IMR-90 (cell line): ENCODE measurements at regions not wholly inside any gene's neighbourhood (a gene's known extent, or its start where the extent isn't known, plus 50 kb on each side); places are given as distances from the start of the nearest gene placed in this dataset.

Experiments
- ATAC-seq: fragments of 200-7000 bp; cut with Tn5 transposase; 2 replicates; pipeline ENCODE4 v1.9.1; 2020; ENCODE audit warnings: low read depth, mild to moderate bottlenecking, moderate library complexity
- BruUV-seq: library from RNA; stranded (reverse); fragments of 400-500 nt; replicated peaks from 2 replicates; lab custom pipeline; 2021; lab: Mats Ljungman, UMichigan
- CTCF ChIA-PET: fragments of 300-600 bp; formaldehyde crosslinking; extraction: SDS; loops from one replicate; lab custom pipeline; 2021; ENCODE audit warnings: antibody characterized with exemption; lab: Yijun Ruan, JAX
- POLR2A ChIA-PET: fragments of 300-600 bp; sonication (Branson Sonifier 250); formaldehyde crosslinking; loops from one replicate; lab custom pipeline; 2022; ENCODE audit warnings: antibody characterized with exemption; ENCODE audit not compliant: unreplicated experiment; lab: Charles Lee
- DNase-seq: peaks from one replicate; pipeline ENCODE4 v3.0.0; 2013
- H2AFZ ChIP-seq: replicated peaks from 2 replicates; pipeline ENCODE3; 2013; ENCODE audit warnings: low read length, mild to moderate bottlenecking; ENCODE audit not compliant: poor library complexity
- H2AK5ac ChIP-seq: 2 replicates; pipeline ENCODE4 v1.6.1; 2013; ENCODE audit warnings: low read depth, low read length, inconsistent platforms
- H2AK9ac ChIP-seq: replicated peaks from 2 replicates; pipeline ENCODE3; 2013; ENCODE audit warnings: mild to moderate bottlenecking, low read depth, low read length, moderate library complexity; ENCODE audit not compliant: poor library complexity
- H2BK120ac ChIP-seq: 2 replicates; pipeline ENCODE4 v1.6.1; 2013; ENCODE audit warnings: low read depth, low read length, inconsistent platforms
- H2BK15ac ChIP-seq: 3 replicates; pipeline ENCODE4 v1.6.1; 2013; ENCODE audit warnings: low read depth, low read length, inconsistent platforms
- H2BK20ac ChIP-seq: 2 replicates; pipeline ENCODE4 v1.6.1; 2013; ENCODE audit warnings: low read depth, mild to moderate bottlenecking, inconsistent platforms, low read length, moderate library complexity
- H2BK5ac ChIP-seq: 2 replicates; pipeline ENCODE4 v1.6.1; 2013; ENCODE audit warnings: mild to moderate bottlenecking, low read depth, low read length, inconsistent platforms; ENCODE audit not compliant: poor library complexity, severe bottlenecking
- H3K14ac ChIP-seq: replicated peaks from 2 replicates; pipeline ENCODE4 v1.6.1; 2013; ENCODE audit warnings: low read depth, low read length, inconsistent platforms
- H3K18ac ChIP-seq: 2 replicates; pipeline ENCODE4 v1.6.1; 2013; ENCODE audit warnings: low read depth, low read length, control low read depth
- H3K23ac ChIP-seq: 2 replicates; pipeline ENCODE4 v1.6.1; 2013; ENCODE audit warnings: low read depth, low read length, inconsistent platforms
- H3K27ac ChIP-seq: 2 replicates; pipeline ENCODE4 v1.5.1; 2013; ENCODE audit warnings: mild to moderate bottlenecking, control low read depth, low read length; ENCODE audit not compliant: insufficient read depth
- H3K27me3 ChIP-seq: 2 replicates; pipeline ENCODE4 v1.6.1; 2013; ENCODE audit warnings: low read length; ENCODE audit not compliant: control insufficient read depth, insufficient read depth
- H3K36me3 ChIP-seq: 2 replicates; pipeline ENCODE4 v1.6.1; 2013; ENCODE audit warnings: low read length, mixed read lengths; ENCODE audit not compliant: control insufficient read depth, insufficient read depth
- H3K4ac ChIP-seq: 2 replicates; pipeline ENCODE4 v1.6.1; 2013; ENCODE audit warnings: low read depth, low read length, inconsistent platforms
- H3K4me1 ChIP-seq: 2 replicates; pipeline ENCODE4 v1.6.1; 2013; ENCODE audit warnings: low read length, mixed read lengths; ENCODE audit not compliant: control insufficient read depth, insufficient read depth
- H3K4me2 ChIP-seq: 2 replicates; pipeline ENCODE4 v1.6.1; 2013; ENCODE audit warnings: low read depth, mild to moderate bottlenecking, control low read depth, low read length, moderate library complexity
- H3K4me3 ChIP-seq: 2 replicates; pipeline ENCODE4 v1.5.1; 2013; ENCODE audit warnings: low read depth, mild to moderate bottlenecking, control low read depth, low read length, moderate library complexity; ENCODE audit not compliant: insufficient read depth
- H3K56ac ChIP-seq: 2 replicates; pipeline ENCODE4 v1.6.1; 2013; ENCODE audit warnings: low read length, inconsistent platforms; ENCODE audit not compliant: insufficient read depth; ENCODE audit errors: extremely low read depth
- H3K79me1 ChIP-seq, 2 experiments: 2 replicates each; pipeline ENCODE4 v1.6.1; 2013; ENCODE audit warnings: low read length in 2 of 2, inconsistent platforms in 1 of 2, low read depth in 1 of 2
- H3K9ac ChIP-seq: 2 replicates; pipeline ENCODE4 v1.6.1; 2013; ENCODE audit warnings: low read depth, low read length, control low read depth
- H3K9me1 ChIP-seq: 2 replicates; pipeline ENCODE4 v1.6.1; 2013; ENCODE audit warnings: low read length, inconsistent platforms; ENCODE audit not compliant: insufficient read depth
- H3K9me3 ChIP-seq: 2 replicates; pipeline ENCODE4 v1.6.1; 2013; ENCODE audit warnings: low read length; ENCODE audit not compliant: control insufficient read depth, insufficient read depth
- H4K20me1 ChIP-seq: 2 replicates; pipeline ENCODE4 v1.6.1; 2013; ENCODE audit warnings: low read length, inconsistent platforms; ENCODE audit not compliant: insufficient read depth
- H4K5ac ChIP-seq: 2 replicates; pipeline ENCODE4 v1.6.1; 2013; ENCODE audit warnings: mild to moderate bottlenecking, low read depth, low read length, control low read depth
- H4K8ac ChIP-seq, 2 experiments: 2 replicates each; pipeline ENCODE4 v1.6.1; 2013; ENCODE audit warnings: low read depth in 2 of 2, low read length in 2 of 2, control low read depth in 1 of 2, inconsistent platforms in 1 of 2
- H4K91ac ChIP-seq: 2 replicates; pipeline ENCODE4 v1.6.1; 2013; ENCODE audit warnings: low read depth, low read length, inconsistent platforms; ENCODE audit not compliant: insufficient read depth
- BHLHE40 ChIP-seq: fragments of 150-350 bp; IDR thresholded peaks from 2 replicates; pipeline ENCODE4 v1.6.1; 2016; ENCODE audit warnings: mild to moderate bottlenecking, low read depth, low read length
- CEBPB ChIP-seq: IDR thresholded peaks from 2 replicates; pipeline ENCODE4 v1.6.1; 2012; ENCODE audit warnings: low read depth, low read length, improper control_type of control experiment
- CHD1 ChIP-seq: IDR thresholded peaks from 2 replicates; pipeline ENCODE4 v1.6.1; 2012; ENCODE audit warnings: low read depth, low read length, improper control_type of control experiment
- CTCF ChIP-seq: conservative IDR thresholded peaks from 2 replicates; pipeline ENCODE4 v1.5.1; 2012; ENCODE audit warnings: mild to moderate bottlenecking, low read depth, low read length, improper control_type of control experiment
- FOS ChIP-seq: fragments of 150-350 bp; IDR thresholded peaks from 2 replicates; pipeline ENCODE4 v1.6.1; 2016; ENCODE audit warnings: low read depth, low read length
- MAFK ChIP-seq: IDR thresholded peaks from 2 replicates; pipeline ENCODE4 v1.6.1; 2012; ENCODE audit warnings: low read depth, low read length, improper control_type of control experiment
- MAZ ChIP-seq: IDR thresholded peaks from 2 replicates; pipeline ENCODE4 v1.6.1; 2012; ENCODE audit warnings: low read depth, mild to moderate bottlenecking, low read length, improper control_type of control experiment, moderate library complexity, borderline replicate concordance
- MXI1 ChIP-seq: IDR thresholded peaks from 2 replicates; pipeline ENCODE4 v1.6.1; 2012; ENCODE audit warnings: low read depth, mild to moderate bottlenecking, low read length, moderate library complexity, borderline replicate concordance
- NFE2L2 ChIP-seq: fragments of 150-350 bp; IDR thresholded peaks from 2 replicates; pipeline ENCODE4 v1.6.1; 2016; ENCODE audit warnings: low read depth, mild to moderate bottlenecking, low read length
- POLR2A ChIP-seq: IDR thresholded peaks from 2 replicates; pipeline ENCODE4 v1.6.1; 2012; ENCODE audit warnings: mild to moderate bottlenecking, low read depth, low read length
- RAD21 ChIP-seq: IDR thresholded peaks from 2 replicates; pipeline ENCODE4 v1.6.1; 2012; ENCODE audit warnings: low read length, improper control_type of control experiment
- RCOR1 ChIP-seq: IDR thresholded peaks from 2 replicates; pipeline ENCODE4 v1.6.1; 2012; ENCODE audit warnings: mild to moderate bottlenecking, low read length, improper control_type of control experiment; ENCODE audit not compliant: insufficient replicate concordance
- RFX5 ChIP-seq: IDR thresholded peaks from 2 replicates; pipeline ENCODE4 v1.8.0; 2012; ENCODE audit warnings: low read depth, mild to moderate bottlenecking, low read length, moderate library complexity
- SMC3 ChIP-seq: fragments of 150-350 bp; IDR thresholded peaks from 2 replicates; pipeline ENCODE4 v1.6.1; 2016; ENCODE audit warnings: low read depth, mild to moderate bottlenecking, antibody characterized with exemption, low read length, moderate library complexity
- USF2 ChIP-seq: fragments of 150-350 bp; IDR thresholded peaks from 2 replicates; pipeline ENCODE4 v1.6.1; 2017; ENCODE audit warnings: mild to moderate bottlenecking, antibody characterized with exemption, low read length, low read depth
- WGBS, 2 experiments: methylation state at CpG; one replicate each; pipeline versions ENCODE4 v1.1.5 to v1.1.7; 2013; ENCODE audit warnings: missing lambda C conversion rate in 2 of 2; ENCODE audit not compliant: insufficient read length in 1 of 2; ENCODE audit errors: extremely low coverage in 2 of 2; 5-methylcytosine and 5-hydroxymethylcytosine counted together
- dilution Hi-C: fragments of 300-500 bp; cut with HindIII; formaldehyde crosslinking; loops from one replicate; pipeline ENCODE4 v1.14.3; 2018; ENCODE audit warnings: low sequenced_read_pairs; ENCODE audit not compliant: unreplicated experiment
- in situ Hi-C: fragments of 300-500 bp; cut with MboI; formaldehyde crosslinking; loops from 3 replicates; pipeline ENCODE4 v1.14.3; 2019; ENCODE audit warnings: low sequenced_read_pairs, inconsistent platforms, mixed read lengths
- intact Hi-C: fragments of 100-400 bp; cut with micrococcal nuclease; formaldehyde crosslinking; loops from 2 replicates; pipeline ENCODE4 v1.10.0; 2022
- TF ChIP-seq, protein P1 (sequence below): fragments of 150-350 bp; IDR thresholded peaks from 2 replicates; pipeline ENCODE4 v1.6.1; 2016; ENCODE audit warnings: low read depth, mild to moderate bottlenecking, low read length, moderate library complexity, borderline replicate concordance

- no peak overlapping the region for H4K5ac ChIP-seq
- intact Hi-C loops (no loop called here), dilution Hi-C loops (no loop called here), in situ Hi-C loops (no loop called here)
- H3K4ac ChIP-seq, result no peak overlapping the region
- no peaks in the 10 kb centered on the region for H3K9me1 ChIP-seq
- ATAC-seq (no peak), DNase-seq (no peak)
- no peak overlapping the region for H2BK20ac ChIP-seq
- no peaks in the 10 kb centered on the region for H4K20me1 ChIP-seq
- TF ChIP-seq, protein P1, sequence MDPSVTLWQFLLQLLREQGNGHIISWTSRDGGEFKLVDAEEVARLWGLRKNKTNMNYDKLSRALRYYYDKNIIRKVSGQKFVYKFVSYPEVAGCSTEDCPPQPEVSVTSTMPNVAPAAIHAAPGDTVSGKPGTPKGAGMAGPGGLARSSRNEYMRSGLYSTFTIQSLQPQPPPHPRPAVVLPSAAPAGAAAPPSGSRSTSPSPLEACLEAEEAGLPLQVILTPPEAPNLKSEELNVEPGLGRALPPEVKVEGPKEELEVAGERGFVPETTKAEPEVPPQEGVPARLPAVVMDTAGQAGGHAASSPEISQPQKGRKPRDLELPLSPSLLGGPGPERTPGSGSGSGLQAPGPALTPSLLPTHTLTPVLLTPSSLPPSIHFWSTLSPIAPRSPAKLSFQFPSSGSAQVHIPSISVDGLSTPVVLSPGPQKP, result no peak
- TF ChIP-seq RFX5, result no peak
- TF ChIP-seq BHLHE40, result no peak
- TF ChIP-seq RCOR1, result no peak
- TF ChIP-seq POLR2A, result no peak
- no peak for TF ChIP-seq MAZ
- no peak for TF ChIP-seq FOS
- TF ChIP-seq CEBPB, result no peak
- TF ChIP-seq CTCF, result no peak
- TF ChIP-seq USF2, result no peak
- no peak for TF ChIP-seq RAD21
- TF ChIP-seq NFE2L2, result no peak
- TF ChIP-seq MXI1, result no peak
- no peak for TF ChIP-seq MAFK
- no peak for TF ChIP-seq SMC3
- no peak for TF ChIP-seq CHD1
- no peak overlapping the region for H3K56ac ChIP-seq
- ChIA-PET POLR2A (no interaction called here), CTCF (no interaction called here)
- no peak overlapping the region for H2AFZ ChIP-seq
- no peaks in the 10 kb centered on the region for H3K4me1 ChIP-seq
- no peak overlapping the region for H2AK5ac ChIP-seq
- no peak overlapping the region for H2BK120ac ChIP-seq
- H3K79me1 ChIP-seq, result no peaks in the 10 kb centered on the region
- H3K4me3 ChIP-seq, result no peak overlapping the region
- no peak overlapping the region for H3K23ac ChIP-seq
- no peak overlapping the region for H2BK5ac ChIP-seq
- no peak overlapping the region for H3K14ac ChIP-seq
- no peak overlapping the region for H3K4me2 ChIP-seq
- no CpG with 5 or more reads among the region's 1 CpG for WGBS, 2 experiments
- no peak overlapping the region for H3K27ac ChIP-seq
- no peaks in the 10 kb centered on the region for H3K36me3 ChIP-seq
- H3K18ac ChIP-seq, result no peak overlapping the region
- no peak overlapping the region for H2AK9ac ChIP-seq
- H4K8ac ChIP-seq, result no peak overlapping the region
- H3K9me3 ChIP-seq, result peaks cover 4% of the 10 kb centered on the region; the same call in 1 of the 2 replicates
- H3K27me3 ChIP-seq, result no peaks in the 10 kb centered on the region
- no peak overlapping the region for H3K9ac ChIP-seq
- H4K91ac ChIP-seq, result no peak overlapping the region
- no TSS peak for BruUV-seq
- H2BK15ac ChIP-seq, result no peak overlapping the region
Measured at GRCh38 chr13:69283301-69283700, 824.3 kb upstream of the ATXN8OS start.
